Mucosa of descending colon (tissue), 3 donors: ENCODE measurements at regions not wholly inside any gene's neighbourhood (a gene's known extent, or its start where the extent isn't known, plus 50 kb on each side); places are given as distances from the start of the nearest gene placed in this dataset.

Experiments
- ATAC-seq: fragments of 200-7000 bp; cut with Tn5 transposase; one replicate; pipeline ENCODE4 v1.9.1; 2020; ENCODE audit warnings: mild to moderate bottlenecking, moderate library complexity
- DNase-seq, 3 donors: peaks; one replicate each; pipeline ENCODE4 v3.0.0-alpha.2; 2020
- H3K36me3 ChIP-seq: fragments of 200-600 bp; one replicate; pipeline ENCODE4 v1.8.0; 2021; ENCODE audit warnings: low read depth, mild to moderate bottlenecking
- H3K4me1 ChIP-seq: fragments of 200-600 bp; one replicate; pipeline ENCODE4 v1.8.0; 2021; ENCODE audit warnings: low read depth, mild to moderate bottlenecking
- H3K4me3 ChIP-seq: fragments of 200-600 bp; one replicate; pipeline ENCODE4 v1.8.0; 2021; ENCODE audit warnings: mild to moderate bottlenecking
- H3K9me3 ChIP-seq: fragments of 200-600 bp; one replicate; pipeline ENCODE4 v1.8.0; 2021; ENCODE audit warnings: mild to moderate bottlenecking
- CTCF ChIP-seq: fragments of 200-600 bp; IDR thresholded peaks from one replicate; pipeline ENCODE4 v1.8.0; 2022; ENCODE audit warnings: antibody characterized with exemption, mild to moderate bottlenecking
- intact Hi-C, 2 donors: fragments of 100-400 bp; cut with DNase I in 1 of 2; cut with micrococcal nuclease in 1 of 2; formaldehyde crosslinking; loops; one replicate each; pipeline versions ENCODE4 v1.11.0 to v1.11.1; 2022; cut with DNase I, micrococcal nuclease
- donor health status: DM: no; HTN: no; CAD: no; lungs with moderate emphysema.
- donor health status: DM: no; HTN: no; CAD: no.
- donor health status: DM: no; HTN: yes; CAD: no.

GRCh38 chr7:33701927-33702326, 203.4 kb upstream of the BMPER start:
- intact Hi-C loops: no loop called here

GRCh38 chr7:33702514-33703054, 202.8 kb upstream of the BMPER start:
- no peak for DNase-seq
- Histone ChIP-seq H3K36me3 (no peaks in the 10 kb centered on the region), H3K4me1 (peaks cover 17% of the 10 kb centered on the region), H3K4me3 (no peak overlapping the region), H3K9me3 (peaks cover 19% of the 10 kb centered on the region)
- no peak for ATAC-seq
- no peak for TF ChIP-seq CTCF
- intact Hi-C loops: no loop called here

More at GRCh38 chr7:33701927-33702326, 203.4 kb upstream of the BMPER start:
- TF ChIP-seq CTCF: no peak
- ATAC-seq (no peak), DNase-seq (no peak)
- Histone ChIP-seq H3K4me1 (peaks cover 20% of the 10 kb centered on the region), H3K9me3 (peaks cover 19% of the 10 kb centered on the region), H3K36me3 (no peaks in the 10 kb centered on the region), H3K4me3 (no peak overlapping the region)

- no peak for TF ChIP-seq CTCF
- ATAC-seq: no peak
These were observed 200.0 kb upstream of the BMPER start for GRCh38 chr7:33705333-33705833.

GRCh38 chr7:33706186-33706585, 199.2 kb upstream of the BMPER start:
- no peak for TF ChIP-seq CTCF
- no peak for DNase-seq
- Histone ChIP-seq H3K4me1 (no peaks in the 10 kb centered on the region), H3K36me3 (no peaks in the 10 kb centered on the region), H3K9me3 (peaks cover 12% of the 10 kb centered on the region), H3K4me3 (no peak overlapping the region)
- ATAC-seq: no peak
- intact Hi-C loops: no loop called here

More at GRCh38 chr7:33705333-33705833, 200.0 kb upstream of the BMPER start:
- Histone ChIP-seq H3K9me3 (peaks cover 19% of the 10 kb centered on the region), H3K4me3 (no peak overlapping the region), H3K4me1 (peaks cover 4% of the 10 kb centered on the region), H3K36me3 (no peaks in the 10 kb centered on the region)
- no peak for DNase-seq
- intact Hi-C loops: no loop called here

- intact Hi-C loops: no loop called here
- no peak for TF ChIP-seq CTCF
- DNase-seq (no peak), ATAC-seq (no peak)
- Histone ChIP-seq H3K36me3 (no peaks in the 10 kb centered on the region), H3K9me3 (peaks cover 6% of the 10 kb centered on the region), H3K4me1 (no peaks in the 10 kb centered on the region), H3K4me3 (no peak overlapping the region)
These were observed 198.6 kb upstream of the BMPER start for GRCh38 chr7:33706771-33707200.

- Histone ChIP-seq H3K4me1 (no peaks in the 10 kb centered on the region), H3K9me3 (no peaks in the 10 kb centered on the region), H3K4me3 (no peak overlapping the region), H3K36me3 (no peaks in the 10 kb centered on the region)
- no peak for ATAC-seq
- TF ChIP-seq CTCF: no peak
- DNase-seq: no peak
- intact Hi-C loops: no loop called here
These were observed 197.9 kb upstream of the BMPER start for GRCh38 chr7:33707427-33707826.
